ENCODE measurements at regions not wholly inside any gene's neighbourhood (a gene's known extent, or its start where the extent isn't known, plus 50 kb on each side); places are given as distances from the start of the nearest gene placed in this dataset.
"Not testable (repeated sequence)": the region's sequence is repeated elsewhere in the genome, so short reads cannot be mapped to it uniquely, and the experiment has no call there.

DNA sequence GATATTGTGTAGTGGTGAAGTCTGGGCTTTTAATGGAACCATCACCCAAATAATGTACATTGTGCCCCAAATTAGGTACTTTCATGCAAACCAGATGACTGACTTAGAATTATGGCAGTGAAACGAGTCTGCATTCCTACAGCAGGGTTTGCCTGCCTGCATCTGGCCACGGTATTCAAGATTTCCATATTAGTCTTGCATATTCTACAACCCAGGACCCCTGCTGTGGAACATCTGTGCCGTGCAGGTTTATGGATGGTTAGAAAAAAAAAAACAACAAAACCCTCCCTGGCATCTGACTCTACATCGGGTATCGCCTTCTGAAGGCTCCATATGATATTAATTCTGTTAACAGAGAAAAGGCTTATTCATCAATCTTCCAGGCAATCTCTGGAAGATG is 394.8 kb downstream of the DCDC2C start:
- DNase-seq (ENCODE audit: low spot score in 2 of 2): no peak
- no peak overlapping the region for H3K4me3 ChIP-seq
- no peaks in the 10 kb centered on the region for H3K4me1 ChIP-seq
- H3K36me3 ChIP-seq (replicated peaks): no peaks in the 10 kb centered on the region
- H3K9me3 ChIP-seq: no peaks in the 10 kb centered on the region
- in situ Hi-C loops (cut with MboI; ENCODE audit: low sequenced_read_pairs): no loop called here
- H3K27me3 ChIP-seq (ENCODE audit: low read depth): no peaks in the 10 kb centered on the region

DNA sequence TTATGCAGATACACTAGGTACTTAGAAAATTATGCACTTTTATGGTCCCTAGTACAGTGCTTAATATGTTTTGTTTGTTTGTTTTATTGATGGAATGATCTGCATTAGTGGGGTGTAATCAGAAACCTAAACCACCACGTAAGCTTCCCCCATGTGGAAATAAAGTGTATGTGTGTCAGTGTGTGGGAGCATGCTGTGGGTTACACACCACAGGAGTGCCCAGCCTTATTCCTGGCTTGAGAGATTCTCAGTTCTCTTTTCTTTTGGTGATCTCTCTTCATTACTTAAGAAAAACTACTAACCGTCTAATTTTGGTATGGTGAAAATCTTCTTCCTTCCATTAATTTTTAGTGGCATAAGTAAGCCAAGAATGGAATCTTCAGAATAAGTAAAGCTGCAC is 398.6 kb downstream of the DCDC2C start:
- no peaks in the 10 kb centered on the region for H3K4me1 ChIP-seq
- H3K27me3 ChIP-seq (ENCODE audit: low read depth): no peaks in the 10 kb centered on the region
- H3K4me3 ChIP-seq: no peak overlapping the region
- no peak for DNase-seq (ENCODE audit: low spot score in 2 of 2)
- 0 out of 2 replicates have a peak, but pooled peaks cover 2% of the 10 kb centered on the region for H3K9me3 ChIP-seq
- in situ Hi-C loops (cut with MboI; ENCODE audit: low sequenced_read_pairs): no loop called here
- no peaks in the 10 kb centered on the region for H3K36me3 ChIP-seq (replicated peaks)

DNA sequence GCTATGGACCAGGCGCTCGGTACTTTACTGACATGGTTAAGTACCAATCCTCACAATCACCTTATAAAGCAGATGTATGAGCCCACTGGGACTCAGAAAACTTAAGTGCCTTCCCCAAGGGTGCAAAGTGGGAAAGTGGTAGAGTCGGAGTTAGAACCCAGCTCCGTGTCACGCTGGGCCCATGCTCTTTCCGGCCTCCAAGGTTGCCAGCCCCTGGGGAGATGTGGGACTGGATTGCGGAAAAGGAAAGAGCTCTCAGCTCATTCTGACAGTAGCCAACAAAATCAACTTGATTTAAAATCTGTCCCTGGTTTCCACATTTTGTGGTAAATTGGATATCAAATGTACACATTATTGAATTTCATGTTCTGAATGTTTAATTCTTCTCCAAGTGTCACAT is 403.8 kb downstream of the DCDC2C start:
- in situ Hi-C loops (cut with MboI; ENCODE audit: low sequenced_read_pairs): no loop called here
- Histone ChIP-seq H3K4me1 (no peaks in the 10 kb centered on the region), H3K36me3 (replicated peaks) (no peaks in the 10 kb centered on the region), H3K9me3 (peaks cover 2% of the 10 kb centered on the region; the same call in 1 of the 2 replicates), H3K27me3 (ENCODE audit: low read depth) (no peaks in the 10 kb centered on the region), H3K4me3 (no peak overlapping the region)
- no peak for DNase-seq (ENCODE audit: low spot score in 2 of 2)

DNA sequence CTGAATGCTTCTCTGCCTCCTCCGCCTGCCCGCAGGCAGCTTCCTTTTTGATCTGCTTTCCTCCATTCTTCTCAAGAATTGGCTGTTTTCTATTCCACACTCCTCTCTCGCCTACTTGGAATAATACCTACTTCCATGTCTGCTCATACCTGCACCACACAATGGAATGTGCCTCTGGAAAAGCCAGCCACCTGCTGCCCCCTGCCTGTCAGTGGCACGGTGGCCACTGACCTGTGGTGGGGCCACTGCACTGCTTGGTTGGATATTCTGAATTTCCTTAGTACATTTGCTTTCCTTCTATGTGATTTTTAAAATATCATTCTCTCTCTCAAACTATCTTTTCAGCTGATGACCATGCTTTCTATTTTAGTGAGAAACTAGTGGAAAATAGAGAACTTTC is 406.9 kb downstream of the DCDC2C start:
- no peak for DNase-seq (ENCODE audit: low spot score in 2 of 2)
- no peak overlapping the region for H3K4me3 ChIP-seq
- no peaks in the 10 kb centered on the region; the same call in 1 of the 2 replicates for H3K9me3 ChIP-seq
- in situ Hi-C loops (cut with MboI; ENCODE audit: low sequenced_read_pairs): no loop called here
- no peaks in the 10 kb centered on the region for H3K27me3 ChIP-seq (ENCODE audit: low read depth)
- no peaks in the 10 kb centered on the region for H3K4me1 ChIP-seq
- no peaks in the 10 kb centered on the region for H3K36me3 ChIP-seq (replicated peaks)

DNA sequence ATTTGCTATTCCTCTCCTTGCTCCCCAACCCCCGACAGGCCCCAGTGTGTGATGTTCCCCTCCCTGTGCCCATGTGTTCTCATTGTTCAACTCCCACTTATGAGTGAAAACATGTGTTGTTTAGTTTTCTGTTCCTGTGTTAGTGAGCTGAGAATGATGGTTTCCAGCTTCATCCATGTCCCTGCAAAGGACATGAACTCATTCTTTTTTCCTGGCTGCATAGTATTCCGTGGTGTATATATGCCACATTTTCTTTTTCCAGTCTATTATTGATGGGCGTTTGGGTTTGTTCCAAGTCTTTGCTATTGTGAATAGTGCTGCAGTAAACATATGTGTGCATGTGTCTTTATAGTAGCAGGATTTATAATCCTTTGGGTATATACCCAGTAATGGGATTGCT is 412.1 kb downstream of the DCDC2C start:
- H3K36me3 ChIP-seq (replicated peaks); H3K4me3 ChIP-seq; H3K27me3 ChIP-seq (ENCODE audit: low read depth); H3K9me3 ChIP-seq; DNase-seq (ENCODE audit: low spot score in 2 of 2); H3K4me1 ChIP-seq; in situ Hi-C loops (cut with MboI; ENCODE audit: low sequenced_read_pairs): not testable (repeated sequence)

DNA sequence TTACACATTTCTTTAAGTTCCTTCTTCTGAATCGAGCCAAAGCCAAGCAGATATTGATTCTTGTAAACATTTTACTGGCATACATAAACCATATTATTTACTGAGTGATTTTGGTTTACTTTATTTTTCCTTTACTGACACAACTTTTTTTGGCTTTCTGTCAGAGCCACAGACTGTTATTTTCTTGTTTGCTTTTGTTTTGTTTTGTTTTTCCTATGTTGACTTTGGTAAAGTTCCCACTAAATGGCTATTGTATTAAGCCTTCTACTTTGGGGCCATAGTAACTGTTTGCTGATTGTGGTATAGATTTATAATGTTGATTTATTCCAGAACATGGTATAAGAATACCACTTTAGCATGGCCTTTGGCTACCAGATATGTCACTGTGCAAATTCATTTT is 419.4 kb downstream of the DCDC2C start:
- DNase-seq (ENCODE audit: low spot score in 2 of 2): no peak
- no peaks in the 10 kb centered on the region for H3K9me3 ChIP-seq
- H3K36me3 ChIP-seq (replicated peaks): no peaks in the 10 kb centered on the region
- H3K27me3 ChIP-seq (ENCODE audit: low read depth): no peaks in the 10 kb centered on the region
- no peak overlapping the region for H3K4me3 ChIP-seq
- in situ Hi-C loops (cut with MboI; ENCODE audit: low sequenced_read_pairs): no loop called here
- H3K4me1 ChIP-seq: no peaks in the 10 kb centered on the region

DNA sequence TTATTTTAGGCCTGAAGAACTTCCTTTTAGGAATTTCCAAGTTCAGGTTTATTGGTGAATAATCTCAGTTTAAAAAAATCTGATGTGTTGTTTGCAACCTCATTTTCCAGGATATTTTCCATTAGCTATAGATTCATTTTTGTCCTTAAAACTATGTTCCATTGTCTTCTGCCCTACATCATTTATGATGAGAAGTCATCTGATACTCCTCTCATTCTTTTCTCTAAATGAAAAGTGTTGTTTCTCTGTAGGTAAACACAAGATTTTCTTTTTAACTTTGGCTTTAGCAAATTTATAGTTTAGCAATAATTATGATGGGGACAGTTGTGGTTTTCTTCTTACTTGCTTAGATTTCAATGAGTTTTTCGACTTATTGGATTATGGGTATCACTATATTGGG is 427.3 kb downstream of the DCDC2C start:
- H3K9me3 ChIP-seq: no peaks in the 10 kb centered on the region
- no peak for DNase-seq (ENCODE audit: low spot score in 2 of 2)
- no peaks in the 10 kb centered on the region for H3K27me3 ChIP-seq (ENCODE audit: low read depth)
- in situ Hi-C loops (cut with MboI; ENCODE audit: low sequenced_read_pairs): no loop called here
- no peaks in the 10 kb centered on the region for H3K4me1 ChIP-seq
- H3K36me3 ChIP-seq (replicated peaks): no peaks in the 10 kb centered on the region
- H3K4me3 ChIP-seq: no peak overlapping the region

DNA sequence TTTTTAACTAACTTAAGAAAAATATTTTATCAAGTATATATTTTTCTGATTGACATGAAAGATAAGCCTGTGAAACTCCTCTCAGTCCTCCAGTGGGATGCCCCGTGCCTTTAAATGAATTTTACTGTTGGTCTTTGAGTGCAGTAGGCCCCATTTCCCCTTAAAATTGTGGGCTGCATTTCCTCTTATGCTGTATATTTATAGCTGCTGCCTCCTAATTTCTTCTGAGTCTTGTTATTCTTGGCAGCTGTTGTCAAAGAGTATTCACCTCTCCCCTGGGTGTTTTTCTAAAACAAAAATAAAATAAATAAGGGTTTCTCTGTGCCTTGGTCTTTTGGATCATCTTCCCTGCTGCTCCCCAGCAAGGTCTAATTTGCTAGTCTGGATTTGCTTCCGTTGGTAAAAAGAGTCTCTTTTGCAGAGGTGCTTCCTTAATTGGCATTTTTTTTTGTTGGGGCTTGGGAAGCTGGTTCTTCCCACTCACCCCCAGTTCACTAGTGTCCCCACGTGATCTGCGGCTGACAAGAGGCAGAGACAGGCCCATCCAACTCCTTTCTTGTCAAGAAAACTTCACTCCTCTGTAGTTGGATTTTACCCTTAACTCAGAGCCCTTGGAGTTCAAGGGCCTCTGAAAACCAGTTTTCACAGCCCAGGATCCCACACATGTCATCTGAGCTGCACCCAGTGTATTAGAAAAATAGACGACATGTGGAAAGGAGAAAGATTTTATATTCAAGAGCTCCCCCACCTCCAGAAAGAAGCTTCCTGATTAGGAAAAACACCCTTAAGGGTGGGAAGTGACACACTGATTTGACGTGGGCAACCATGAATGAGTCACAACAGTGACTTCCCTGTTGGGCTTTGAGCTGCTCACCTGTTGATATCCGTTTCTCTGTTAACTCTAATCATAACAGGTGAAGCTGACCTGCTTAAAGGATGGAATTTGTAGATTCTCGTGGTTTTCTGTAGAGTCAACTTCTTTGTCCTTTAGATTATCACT is 431.5 kb downstream of the DCDC2C start:
- in situ Hi-C loops (cut with MboI; ENCODE audit: low sequenced_read_pairs): no loop called here
- H3K9me3 ChIP-seq: no peaks in the 10 kb centered on the region
- no peaks in the 10 kb centered on the region for H3K36me3 ChIP-seq (replicated peaks)
- H3K4me3 ChIP-seq: no peak overlapping the region
- no peaks in the 10 kb centered on the region for H3K4me1 ChIP-seq
- DNase-seq (ENCODE audit: low spot score in 2 of 2): no peak
- H3K27me3 ChIP-seq (ENCODE audit: low read depth): no peaks in the 10 kb centered on the region

DNA sequence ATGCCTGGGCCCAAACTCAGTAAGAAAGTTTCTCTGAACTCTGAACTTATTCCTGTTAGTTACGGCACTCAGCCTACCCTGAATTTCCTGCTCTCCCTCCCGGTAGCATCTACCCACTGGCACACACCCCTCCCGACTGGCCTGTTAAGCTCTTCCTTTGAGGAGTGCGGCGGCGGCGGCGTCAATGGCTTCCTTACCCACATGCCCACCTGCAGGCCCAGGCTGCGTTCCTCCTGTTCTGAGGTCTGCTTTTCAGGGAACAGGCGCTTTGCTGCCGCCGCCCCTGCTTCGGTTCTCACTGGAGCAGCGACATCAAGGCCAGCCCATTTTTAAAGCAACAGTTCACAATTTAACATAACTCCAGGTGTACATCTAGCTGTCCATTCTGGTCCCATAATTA is 432.4 kb downstream of the DCDC2C start:
- Histone ChIP-seq H3K4me3 (no peak overlapping the region), H3K36me3 (replicated peaks) (no peaks in the 10 kb centered on the region), H3K4me1 (no peaks in the 10 kb centered on the region), H3K9me3 (no peaks in the 10 kb centered on the region), H3K27me3 (ENCODE audit: low read depth) (no peaks in the 10 kb centered on the region)
- DNase-seq (ENCODE audit: low spot score in 2 of 2): no peak
- in situ Hi-C loops (cut with MboI; ENCODE audit: low sequenced_read_pairs): no loop called here

DNA sequence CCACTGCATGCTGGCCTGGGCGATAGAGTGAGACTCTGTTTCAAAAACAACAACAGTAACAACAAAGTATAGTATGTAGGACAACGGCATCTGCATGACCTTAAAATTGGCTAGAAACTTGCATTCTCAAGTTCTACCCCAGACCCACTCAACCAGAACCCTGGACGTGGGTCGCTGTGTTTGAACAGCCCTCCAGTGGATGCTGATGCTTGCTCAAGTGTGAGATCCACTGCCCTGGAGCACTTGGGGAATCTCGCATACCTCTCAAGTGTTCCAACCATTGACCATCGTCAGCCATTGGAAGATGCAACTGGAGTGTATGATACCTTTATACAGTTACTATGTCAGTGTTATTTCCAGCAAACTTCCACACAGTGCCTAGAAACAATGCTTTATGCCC is 435.9 kb downstream of the DCDC2C start:
- in situ Hi-C loops (cut with MboI; ENCODE audit: low sequenced_read_pairs): no loop called here
- no peak overlapping the region for H3K4me3 ChIP-seq
- DNase-seq (ENCODE audit: low spot score in 2 of 2): no peak

DNA sequence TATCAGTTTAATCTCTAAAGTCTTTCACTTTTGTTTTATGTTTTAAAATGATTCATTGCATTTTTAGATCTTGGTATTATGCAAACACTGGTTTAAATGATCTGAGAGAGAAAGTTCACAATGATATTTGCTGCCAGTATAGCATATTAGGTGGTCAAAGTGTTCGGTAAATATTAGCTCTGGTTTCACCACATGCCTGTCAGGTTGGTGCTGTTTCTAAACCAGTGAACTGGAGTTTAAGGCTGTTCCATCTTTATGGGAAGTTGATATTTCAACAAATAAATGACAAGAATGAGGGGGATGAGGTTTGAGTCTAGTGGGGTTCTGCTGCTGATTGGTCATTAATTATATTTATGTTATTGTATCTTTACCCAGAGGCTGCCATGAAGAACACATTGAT is 436.4 kb downstream of the DCDC2C start:
- no peaks in the 10 kb centered on the region for H3K27me3 ChIP-seq (ENCODE audit: low read depth)
- H3K4me3 ChIP-seq: no peak overlapping the region
- no peaks in the 10 kb centered on the region for H3K4me1 ChIP-seq
- no peaks in the 10 kb centered on the region for H3K36me3 ChIP-seq (replicated peaks)
- DNase-seq (ENCODE audit: low spot score in 2 of 2): no peak
- no peaks in the 10 kb centered on the region for H3K9me3 ChIP-seq
- in situ Hi-C loops (cut with MboI; ENCODE audit: low sequenced_read_pairs): no loop called here

More for the DNA sequence above, 435.9 kb downstream of the DCDC2C start:
- no peaks in the 10 kb centered on the region for H3K27me3 ChIP-seq (ENCODE audit: low read depth)
- no peaks in the 10 kb centered on the region for H3K36me3 ChIP-seq (replicated peaks)
- H3K9me3 ChIP-seq: no peaks in the 10 kb centered on the region
- H3K4me1 ChIP-seq: no peaks in the 10 kb centered on the region

DNA sequence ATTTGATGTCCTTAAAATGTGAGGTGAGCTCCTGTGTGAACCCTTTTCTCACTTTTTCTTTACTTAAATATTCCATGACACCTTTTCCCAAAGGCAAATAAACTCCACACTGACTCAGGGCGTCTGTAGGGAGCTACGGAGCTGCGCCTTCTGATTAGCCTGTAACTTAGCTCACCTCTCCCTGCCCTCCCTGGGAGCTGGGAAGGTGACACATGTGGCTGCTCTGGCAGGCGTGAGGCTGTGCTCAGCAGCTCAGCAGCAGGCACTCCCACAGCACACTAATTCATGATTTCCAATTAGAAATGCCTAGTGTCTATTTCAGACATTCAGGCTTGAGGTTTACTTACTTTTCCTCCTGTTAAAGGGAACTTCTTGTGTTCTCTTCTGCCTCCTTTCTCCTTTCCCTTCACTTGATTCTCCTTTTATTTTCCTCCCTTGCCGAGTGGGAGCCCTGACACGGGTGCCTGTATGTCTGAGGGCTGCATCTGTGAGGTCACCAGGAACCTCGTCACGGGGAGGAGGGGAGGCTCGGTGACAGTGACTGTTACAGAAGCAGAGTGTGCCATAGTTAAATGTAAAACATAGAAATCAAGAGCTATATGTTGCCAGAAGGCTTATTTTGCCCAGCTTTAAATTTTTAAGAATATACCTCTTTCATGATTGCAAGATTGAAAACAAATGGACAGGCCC is 437.1 kb downstream of the DCDC2C start:
- in situ Hi-C loops (cut with MboI; ENCODE audit: low sequenced_read_pairs): no loop called here

DNA sequence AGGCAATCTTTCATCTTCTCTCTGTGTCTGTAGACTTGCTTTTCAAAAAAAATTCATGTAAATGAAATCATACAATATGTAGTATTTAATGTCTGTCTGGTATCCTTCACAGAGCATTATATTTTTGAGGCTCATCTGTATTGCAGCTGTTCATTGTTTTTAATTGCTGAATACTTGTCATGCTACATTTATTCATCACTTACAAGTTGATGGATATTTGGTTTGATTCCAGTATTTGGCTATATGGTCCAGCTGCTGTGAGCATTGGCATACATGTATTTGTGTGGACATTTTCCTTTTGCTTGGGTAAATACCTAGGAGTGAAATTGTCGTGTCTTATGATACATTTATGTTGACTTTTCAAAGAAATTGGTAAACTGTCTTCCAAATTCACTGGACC is 441.4 kb downstream of the DCDC2C start:
- Histone ChIP-seq H3K9me3 (no peaks in the 10 kb centered on the region), H3K36me3 (replicated peaks) (no peaks in the 10 kb centered on the region), H3K27me3 (ENCODE audit: low read depth) (no peaks in the 10 kb centered on the region), H3K4me1 (no peaks in the 10 kb centered on the region), H3K4me3 (no peak overlapping the region)
- in situ Hi-C loops (cut with MboI; ENCODE audit: low sequenced_read_pairs): no loop called here
- DNase-seq (ENCODE audit: low spot score in 2 of 2): no peak

More for the DNA sequence above, 437.1 kb downstream of the DCDC2C start:
- no peaks in the 10 kb centered on the region for H3K9me3 ChIP-seq
- H3K4me3 ChIP-seq: no peak overlapping the region
- no peak for DNase-seq (ENCODE audit: low spot score in 2 of 2)
- H3K27me3 ChIP-seq (ENCODE audit: low read depth): no peaks in the 10 kb centered on the region
- no peaks in the 10 kb centered on the region for H3K4me1 ChIP-seq
- H3K36me3 ChIP-seq (replicated peaks): no peaks in the 10 kb centered on the region

DNA sequence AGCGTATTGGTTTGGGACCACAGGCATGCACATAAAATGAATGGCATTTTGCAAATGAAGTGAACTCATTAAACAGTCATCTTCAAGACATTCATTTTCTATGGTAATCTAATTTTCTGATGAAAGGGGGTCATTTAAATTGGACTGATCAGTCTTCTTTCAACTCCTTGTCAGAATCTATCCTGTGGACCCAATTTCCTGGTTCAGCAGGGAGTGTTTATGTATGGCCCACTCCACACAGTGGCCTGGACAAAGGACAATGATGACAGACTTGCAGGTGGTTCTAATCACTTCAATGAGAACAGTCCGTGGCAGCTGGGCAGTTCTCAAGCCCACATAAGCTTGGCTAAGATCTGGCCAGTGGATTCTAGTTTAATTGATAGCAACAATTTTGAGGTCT is 448.1 kb downstream of the DCDC2C start:
- no peak overlapping the region for H3K4me3 ChIP-seq
- no peaks in the 10 kb centered on the region for H3K36me3 ChIP-seq (replicated peaks)
- in situ Hi-C loops (cut with MboI; ENCODE audit: low sequenced_read_pairs): no loop called here
- H3K4me1 ChIP-seq: no peaks in the 10 kb centered on the region
- no peaks in the 10 kb centered on the region for H3K9me3 ChIP-seq
- H3K27me3 ChIP-seq (ENCODE audit: low read depth): no peaks in the 10 kb centered on the region
- no peak for DNase-seq (ENCODE audit: low spot score in 2 of 2)
